ENCODE measurements at regions not wholly inside any gene's neighbourhood (a gene's known extent, or its start where the extent isn't known, plus 50 kb on each side); places are given as distances from the start of the nearest gene placed in this dataset.

DNA sequence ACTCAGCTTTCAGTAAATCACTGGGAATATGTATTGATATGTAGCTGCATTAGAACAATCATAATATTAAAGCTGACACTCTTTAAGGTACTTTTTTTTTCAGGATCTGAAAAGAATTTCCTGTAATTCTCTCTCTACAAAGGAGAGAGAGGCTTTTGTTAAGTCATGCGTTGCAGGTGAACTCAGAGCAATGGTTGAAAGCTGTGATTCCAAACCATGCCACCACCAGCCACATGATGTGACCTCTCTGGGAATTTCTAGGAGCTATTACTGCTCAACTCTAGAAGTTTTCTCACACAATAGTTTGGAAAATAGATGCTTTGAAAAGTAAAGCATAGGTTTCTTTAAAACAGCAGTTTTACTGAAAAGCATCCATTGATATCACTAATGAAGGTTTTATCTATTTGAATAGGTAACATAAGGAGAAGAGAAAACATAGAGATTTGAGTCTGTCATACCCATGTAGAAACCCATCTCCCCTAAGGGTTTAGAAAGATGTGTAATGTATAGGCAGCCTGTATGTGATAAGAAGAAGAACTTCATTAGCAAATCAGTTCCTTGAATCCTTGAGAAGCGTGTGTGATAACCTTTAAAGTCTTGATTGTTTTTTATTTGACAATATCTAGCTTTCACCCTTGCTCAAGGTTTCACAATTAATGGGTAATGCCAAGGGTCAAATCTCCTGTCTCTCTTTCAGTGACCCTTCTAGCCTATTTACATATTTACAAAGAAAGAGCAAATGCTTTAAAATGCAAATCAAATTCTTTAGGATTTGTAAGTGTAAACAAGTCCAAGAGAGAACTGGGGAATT, 161.0 kb upstream of the ANKRD50 start:
- H3K4me3 ChIP-seq (ENCODE audit: control insufficient read depth, low read depth, low read length): no peak overlapping the region
- TF ChIP-seq, protein P1, sequence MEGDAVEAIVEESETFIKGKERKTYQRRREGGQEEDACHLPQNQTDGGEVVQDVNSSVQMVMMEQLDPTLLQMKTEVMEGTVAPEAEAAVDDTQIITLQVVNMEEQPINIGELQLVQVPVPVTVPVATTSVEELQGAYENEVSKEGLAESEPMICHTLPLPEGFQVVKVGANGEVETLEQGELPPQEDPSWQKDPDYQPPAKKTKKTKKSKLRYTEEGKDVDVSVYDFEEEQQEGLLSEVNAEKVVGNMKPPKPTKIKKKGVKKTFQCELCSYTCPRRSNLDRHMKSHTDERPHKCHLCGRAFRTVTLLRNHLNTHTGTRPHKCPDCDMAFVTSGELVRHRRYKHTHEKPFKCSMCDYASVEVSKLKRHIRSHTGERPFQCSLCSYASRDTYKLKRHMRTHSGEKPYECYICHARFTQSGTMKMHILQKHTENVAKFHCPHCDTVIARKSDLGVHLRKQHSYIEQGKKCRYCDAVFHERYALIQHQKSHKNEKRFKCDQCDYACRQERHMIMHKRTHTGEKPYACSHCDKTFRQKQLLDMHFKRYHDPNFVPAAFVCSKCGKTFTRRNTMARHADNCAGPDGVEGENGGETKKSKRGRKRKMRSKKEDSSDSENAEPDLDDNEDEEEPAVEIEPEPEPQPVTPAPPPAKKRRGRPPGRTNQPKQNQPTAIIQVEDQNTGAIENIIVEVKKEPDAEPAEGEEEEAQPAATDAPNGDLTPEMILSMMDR (conservative IDR thresholded peaks at IDR 0.05; ENCODE audit: control insufficient read depth, insufficient read depth, low read depth, low read length): no peak
- DNase-seq (ENCODE audit: low read depth): no peak

DNA sequence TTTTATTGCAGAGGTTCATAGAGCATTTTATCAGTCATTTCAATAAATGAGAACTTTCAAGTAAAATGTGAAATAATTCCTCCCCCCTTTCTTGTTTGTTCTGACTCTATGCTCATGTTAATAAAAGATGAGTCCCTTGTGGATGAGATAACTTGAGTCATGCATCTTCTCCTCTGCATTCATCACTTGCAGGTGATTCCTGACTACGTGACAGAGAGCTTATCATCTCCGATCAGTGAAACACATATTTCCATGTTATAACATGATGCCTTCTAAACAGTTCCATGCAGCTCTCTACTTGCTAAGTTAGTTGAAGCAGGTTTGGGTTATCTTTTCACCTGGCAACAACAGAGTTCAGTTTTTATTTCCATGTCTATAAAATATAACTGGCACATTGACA, 160.1 kb upstream of the ANKRD50 start:
- TF ChIP-seq, protein P1 (conservative IDR thresholded peaks at IDR 0.05; ENCODE audit: control insufficient read depth, insufficient read depth, low read depth, low read length): no peak
- DNase-seq (ENCODE audit: low read depth): no peak
- H3K4me3 ChIP-seq (ENCODE audit: control insufficient read depth, low read depth, low read length): no peak overlapping the region

DNA sequence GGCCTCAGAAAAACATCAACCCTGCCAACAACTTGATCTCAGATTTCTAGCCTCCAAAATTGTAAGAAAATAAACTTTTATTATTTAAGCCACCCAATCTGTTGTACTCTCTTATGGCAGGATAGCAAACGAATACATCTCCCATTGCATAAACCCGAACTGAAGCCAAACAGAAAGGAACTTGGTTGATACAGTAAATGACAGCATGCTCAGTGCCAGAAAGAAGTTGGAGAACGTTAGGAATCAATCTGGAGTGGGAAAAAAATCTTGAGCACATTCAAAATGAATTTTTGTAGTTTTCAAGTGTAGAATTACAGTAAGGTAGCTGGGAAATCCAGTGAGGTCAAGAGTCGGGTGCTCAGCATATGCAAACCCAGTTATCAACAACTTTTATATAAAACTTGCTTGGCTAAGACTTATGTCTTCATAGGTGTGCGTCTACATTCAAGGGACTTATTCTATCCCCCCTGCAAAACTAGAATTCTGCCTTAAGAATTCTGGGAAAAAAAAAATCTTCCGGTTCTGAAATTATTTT, 157.5 kb upstream of the ANKRD50 start:
- TF ChIP-seq, protein P1 (conservative IDR thresholded peaks at IDR 0.05; ENCODE audit: control insufficient read depth, insufficient read depth, low read depth, low read length): no peak
- DNase-seq (ENCODE audit: low read depth): no peak
- no peak overlapping the region for H3K4me3 ChIP-seq (ENCODE audit: control insufficient read depth, low read depth, low read length)

DNA sequence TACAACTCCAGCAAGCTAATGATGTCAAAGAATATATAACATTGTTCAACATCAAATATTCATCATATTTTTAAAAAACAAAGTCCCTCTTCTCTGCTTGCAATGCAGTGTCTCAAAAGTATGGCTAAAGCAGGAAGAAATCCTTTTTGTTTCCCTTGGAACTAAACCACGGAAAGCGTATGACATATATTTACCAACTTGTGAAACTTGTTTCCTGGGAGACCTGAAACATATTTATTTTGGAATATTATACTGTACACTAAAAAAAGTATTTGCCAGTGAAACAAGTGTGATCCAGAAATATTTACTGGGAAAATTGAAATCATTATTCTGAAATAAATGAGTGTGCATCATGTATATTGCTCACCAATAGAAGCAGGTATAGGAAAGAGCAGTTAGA, 156.0 kb upstream of the ANKRD50 start:
- no peak overlapping the region for H3K4me3 ChIP-seq (ENCODE audit: control insufficient read depth, low read depth, low read length)
- TF ChIP-seq, protein P1 (conservative IDR thresholded peaks at IDR 0.05; ENCODE audit: control insufficient read depth, insufficient read depth, low read depth, low read length): no peak
- no peak for DNase-seq (ENCODE audit: low read depth)

DNA sequence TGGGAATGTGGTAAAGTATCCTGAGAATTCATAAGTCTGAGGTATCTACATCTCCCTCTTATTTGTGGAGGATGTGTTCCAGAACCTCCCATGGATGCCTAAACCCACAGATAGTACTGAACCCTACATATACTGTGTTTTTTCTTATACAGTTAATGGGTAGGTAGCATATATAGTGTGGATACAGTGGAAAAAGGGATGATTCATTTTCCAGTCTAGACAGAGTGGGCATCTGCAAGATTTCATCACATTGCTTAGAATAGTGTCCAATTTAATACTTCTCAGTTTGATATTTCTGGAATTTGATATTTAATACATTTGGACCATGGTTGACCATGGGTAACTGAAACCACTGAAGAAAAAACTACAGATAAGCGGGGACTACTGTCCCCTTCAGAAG, 155.0 kb upstream of the ANKRD50 start:
- TF ChIP-seq, protein P1 (conservative IDR thresholded peaks at IDR 0.05; ENCODE audit: control insufficient read depth, insufficient read depth, low read depth, low read length): no peak
- no peak overlapping the region for H3K4me3 ChIP-seq (ENCODE audit: control insufficient read depth, low read depth, low read length)
- no peak for DNase-seq (ENCODE audit: low read depth)

DNA sequence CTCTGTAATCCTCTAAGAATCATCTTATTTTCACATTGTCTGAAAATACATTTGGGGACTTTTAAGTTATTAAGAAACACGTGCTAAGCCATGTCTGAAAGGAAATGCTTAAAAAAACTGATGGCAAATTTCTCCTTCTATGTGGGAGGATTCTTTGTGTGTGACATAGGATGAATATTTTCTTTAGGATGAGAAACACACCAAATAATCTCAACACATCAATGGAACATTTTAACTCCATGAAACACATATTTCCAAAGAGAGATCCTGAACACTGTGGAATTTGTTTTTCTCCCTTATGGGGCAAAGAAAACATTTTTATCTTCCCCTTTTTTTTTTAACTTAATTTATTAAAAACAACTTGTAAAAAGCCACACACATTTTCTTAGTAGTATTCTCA, 153.8 kb upstream of the ANKRD50 start:
- DNase-seq (ENCODE audit: low read depth): no peak
- TF ChIP-seq, protein P1 (conservative IDR thresholded peaks at IDR 0.05; ENCODE audit: control insufficient read depth, insufficient read depth, low read depth, low read length): no peak
- no peak overlapping the region for H3K4me3 ChIP-seq (ENCODE audit: control insufficient read depth, low read depth, low read length)
